Lower leg skin (tissue), 3 donors: ENCODE measurements at regions not wholly inside any gene's neighbourhood (a gene's known extent, or its start where the extent isn't known, plus 50 kb on each side); places are given as distances from the start of the nearest gene placed in this dataset.

ENCODE experiments used
- CTCF ChIP-seq, 3 donors: fragments of 450-650 bp; IDR thresholded peaks; one replicate each; pipeline ENCODE4 v1.5.1; 2016; ENCODE audit warnings: antibody characterized with exemption in 3 of 3, mild to moderate bottlenecking in 3 of 3, moderate library complexity in 2 of 3
- POLR2A ChIP-seq, 2 donors: fragments of 450-650 bp; IDR thresholded peaks; one replicate each; pipeline ENCODE4 v1.6.1; 2016 to 2017; ENCODE audit warnings: antibody characterized with exemption in 2 of 2, mild to moderate bottlenecking in 1 of 2, moderate library complexity in 1 of 2

GRCh38 chr7:12002428-12002827, 170.4 kb upstream of the THSD7A start:
- TF ChIP-seq CTCF (IDR thresholded peaks at IDR 0.05) (no peak), POLR2A (IDR thresholded peaks at IDR 0.05) (no peak)
